ENCODE measurements at regions not wholly inside any gene's neighbourhood (a gene's known extent, or its start where the extent isn't known, plus 50 kb on each side); places are given as distances from the start of the nearest gene placed in this dataset.

DNA sequence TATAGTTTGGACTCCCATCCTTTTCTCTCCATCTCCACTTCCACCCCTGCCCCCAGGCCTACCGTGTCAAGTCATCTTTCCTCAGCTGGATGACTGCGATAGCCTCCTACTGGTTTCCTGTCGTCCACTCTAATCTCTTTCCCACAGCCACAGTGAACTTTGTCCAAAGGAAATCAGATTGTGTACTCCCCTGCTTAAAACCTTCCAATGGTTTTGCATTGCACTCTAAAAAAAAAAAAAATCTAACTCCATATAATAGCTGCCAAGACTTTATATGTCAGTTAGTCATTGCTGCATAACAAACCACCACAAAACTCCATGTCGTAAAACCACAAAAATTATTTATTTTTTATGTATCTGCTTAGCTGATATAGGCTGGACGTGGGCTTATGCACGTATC is 160.2 kb upstream of the CCDC68 start:
- intact Hi-C loops (cut with DNase I), result no loop called here
- peaks cover 0 to 9% (median 6%) of the 10 kb centered on the region in 4 donors for H3K4me1 ChIP-seq
- TF ChIP-seq, protein P1, sequence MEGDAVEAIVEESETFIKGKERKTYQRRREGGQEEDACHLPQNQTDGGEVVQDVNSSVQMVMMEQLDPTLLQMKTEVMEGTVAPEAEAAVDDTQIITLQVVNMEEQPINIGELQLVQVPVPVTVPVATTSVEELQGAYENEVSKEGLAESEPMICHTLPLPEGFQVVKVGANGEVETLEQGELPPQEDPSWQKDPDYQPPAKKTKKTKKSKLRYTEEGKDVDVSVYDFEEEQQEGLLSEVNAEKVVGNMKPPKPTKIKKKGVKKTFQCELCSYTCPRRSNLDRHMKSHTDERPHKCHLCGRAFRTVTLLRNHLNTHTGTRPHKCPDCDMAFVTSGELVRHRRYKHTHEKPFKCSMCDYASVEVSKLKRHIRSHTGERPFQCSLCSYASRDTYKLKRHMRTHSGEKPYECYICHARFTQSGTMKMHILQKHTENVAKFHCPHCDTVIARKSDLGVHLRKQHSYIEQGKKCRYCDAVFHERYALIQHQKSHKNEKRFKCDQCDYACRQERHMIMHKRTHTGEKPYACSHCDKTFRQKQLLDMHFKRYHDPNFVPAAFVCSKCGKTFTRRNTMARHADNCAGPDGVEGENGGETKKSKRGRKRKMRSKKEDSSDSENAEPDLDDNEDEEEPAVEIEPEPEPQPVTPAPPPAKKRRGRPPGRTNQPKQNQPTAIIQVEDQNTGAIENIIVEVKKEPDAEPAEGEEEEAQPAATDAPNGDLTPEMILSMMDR (IDR thresholded peaks at IDR 0.05), result no peak
- no peak for TF ChIP-seq POLR2AphosphoS5 (IDR thresholded peaks at IDR 0.05)
- no peak overlapping the region for H3K4me3 ChIP-seq
- no peak for DNase-seq (ENCODE audit: extremely low spot score)
- no peaks in the 10 kb centered on the region for H3K27me3 ChIP-seq
- no peaks in the 10 kb centered on the region for H3K36me3 ChIP-seq
- H3K27ac ChIP-seq (replicated peaks in 1 of 4), result no peak overlapping the region
- WGBS, result 66% methylated on average over 6 of the region's 6 CpGs
- H3K9me3 ChIP-seq, result no peaks in the 10 kb centered on the region

GRCh38 chr18:55119016-55119415 is 159.8 kb upstream of the CCDC68 start:
- no peak for TF ChIP-seq POLR2A (IDR thresholded peaks at IDR 0.05; ENCODE audit: low read depth)
- TF ChIP-seq, protein P1 (IDR thresholded peaks at IDR 0.05), result no peak
- no peak for TF ChIP-seq EP300 (IDR thresholded peaks at IDR 0.05)
- no peak for TF ChIP-seq POLR2AphosphoS5 (IDR thresholded peaks at IDR 0.05)
- Histone ChIP-seq H3K27me3 (no peaks in the 10 kb centered on the region), H3K4me3 (no peak overlapping the region), H3K4me1 (peaks cover 0 to 9% (median 6%) of the 10 kb centered on the region in 4 donors), H3K9me3 (no peaks in the 10 kb centered on the region), H3K27ac (replicated peaks in 1 of 4) (no peak overlapping the region), H3K36me3 (no peaks in the 10 kb centered on the region)
- DNase-seq (ENCODE audit: extremely low spot score), result no peak
- intact Hi-C loops (cut with DNase I), result no loop called here

GRCh38 chr18:55116863-55117262 is 157.6 kb upstream of the CCDC68 start:
- no peak for DNase-seq (ENCODE audit: extremely low spot score)
- no peak overlapping the region for H3K4me3 ChIP-seq
- H3K36me3 ChIP-seq, result no peaks in the 10 kb centered on the region
- H3K4me1 ChIP-seq, result peaks cover 0 to 9% (median 6%) of the 10 kb centered on the region in 4 donors
- TF ChIP-seq, protein P1 (IDR thresholded peaks at IDR 0.05), result no peak
- TF ChIP-seq POLR2A (IDR thresholded peaks at IDR 0.05; ENCODE audit: low read depth) (no peak), EP300 (IDR thresholded peaks at IDR 0.05) (no peak), POLR2AphosphoS5 (IDR thresholded peaks at IDR 0.05) (no peak)
- H3K27me3 ChIP-seq, result no peaks in the 10 kb centered on the region
- WGBS, result 74% methylated on average over 3 of the region's 3 CpGs
- no peak overlapping the region for H3K27ac ChIP-seq (replicated peaks in 1 of 4)
- intact Hi-C loops (cut with DNase I), result no loop called here
- H3K9me3 ChIP-seq, result no peaks in the 10 kb centered on the region

GRCh38 chr18:55115606-55116005 is 156.3 kb upstream of the CCDC68 start:
- intact Hi-C loops (cut with DNase I), result no loop called here
- H3K36me3 ChIP-seq, result no peaks in the 10 kb centered on the region
- H3K9me3 ChIP-seq, result no peaks in the 10 kb centered on the region
- TF ChIP-seq POLR2AphosphoS5 (IDR thresholded peaks at IDR 0.05), result no peak
- no peak for TF ChIP-seq POLR2A (IDR thresholded peaks at IDR 0.05; ENCODE audit: low read depth)
- no peak for TF ChIP-seq EP300 (IDR thresholded peaks at IDR 0.05)
- TF ChIP-seq, protein P1 (IDR thresholded peaks at IDR 0.05), result no peak
- no peak overlapping the region for H3K27ac ChIP-seq (replicated peaks in 1 of 4)
- H3K27me3 ChIP-seq, result no peaks in the 10 kb centered on the region
- 86% methylated on average over 2 of the region's 2 CpGs for WGBS
- H3K4me1 ChIP-seq, result peaks cover 0 to 9% (median 6%) of the 10 kb centered on the region in 4 donors
- no peak overlapping the region for H3K4me3 ChIP-seq
- no peak for DNase-seq (ENCODE audit: extremely low spot score)

DNA sequence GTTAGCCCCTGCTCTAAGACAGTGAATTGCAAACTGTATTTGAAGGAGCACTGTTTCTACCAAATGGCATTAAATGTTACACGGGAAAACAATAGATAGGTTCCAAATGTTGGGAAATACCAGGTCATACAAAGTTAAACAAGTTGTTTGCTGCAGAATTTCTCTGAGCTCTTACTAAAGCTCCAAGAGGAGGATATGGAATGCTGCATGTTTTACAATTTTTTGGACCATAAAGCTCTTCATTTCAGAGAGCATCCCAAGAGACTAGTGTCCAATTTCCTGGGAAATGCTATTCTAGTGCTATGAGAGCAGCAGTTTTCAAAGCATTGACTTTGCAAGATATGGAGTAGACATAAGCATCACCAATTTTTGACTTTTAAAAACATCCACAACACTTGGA is 155.6 kb upstream of the CCDC68 start:
- H3K4me3 ChIP-seq, result no peak overlapping the region
- no peak overlapping the region for H3K27ac ChIP-seq (replicated peaks in 1 of 4)
- H3K9me3 ChIP-seq, result no peaks in the 10 kb centered on the region
- H3K27me3 ChIP-seq, result no peaks in the 10 kb centered on the region
- WGBS, result 79% methylated on average over 1 of the region's 1 CpG
- TF ChIP-seq POLR2A (IDR thresholded peaks at IDR 0.05; ENCODE audit: low read depth), result no peak
- intact Hi-C loops (cut with DNase I), result no loop called here
- no peak for DNase-seq (ENCODE audit: extremely low spot score)
- H3K36me3 ChIP-seq, result no peaks in the 10 kb centered on the region
- H3K4me1 ChIP-seq, result peaks cover 0 to 9% (median 6%) of the 10 kb centered on the region in 4 donors

Measured in esophagus muscularis mucosa (tissue), 4 donors.